Femur (tissue), 1 donor: ENCODE measurements at regions not wholly inside any gene's neighbourhood (a gene's known extent, or its start where the extent isn't known, plus 50 kb on each side); places are given as distances from the start of the nearest gene placed in this dataset.
A peak's percentile ranks its signal among the peaks of the same experiment; 100 is the strongest.

Source experiments
- DNase-seq: peaks from one replicate; pipeline ENCODE4 v3.0.0-alpha.2; 2017

DNA sequence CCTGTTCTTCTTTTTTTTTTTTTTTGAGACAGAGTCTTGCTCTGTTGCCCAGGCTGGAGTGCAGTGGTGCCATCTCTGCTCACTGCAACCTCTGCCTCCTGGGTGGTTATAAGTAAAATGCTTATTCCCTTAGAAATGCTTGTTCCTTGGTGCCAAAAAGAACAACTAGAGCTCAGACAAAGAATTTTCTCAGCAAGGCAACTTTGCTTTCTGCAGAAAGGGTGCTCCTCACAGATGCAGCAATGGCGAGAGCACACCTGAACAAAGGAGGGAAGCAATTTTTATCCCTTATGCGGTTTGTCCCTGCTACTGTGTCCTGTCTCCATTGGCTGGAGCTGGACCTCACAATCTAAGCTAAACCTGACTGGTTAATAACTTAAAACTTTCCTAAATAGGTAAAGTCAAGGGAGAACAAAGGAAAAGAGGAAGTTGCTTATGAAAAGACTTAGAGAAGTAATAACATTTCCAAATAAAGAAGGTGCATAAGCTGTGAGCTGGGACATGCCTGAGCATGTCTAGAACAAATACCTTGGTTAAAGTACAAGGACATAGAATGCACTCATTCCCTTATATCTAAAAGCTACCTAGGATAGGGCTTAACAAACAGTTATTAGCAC lies 90.0 kb upstream of the PRR5 start:
- no peak for DNase-seq

DNA sequence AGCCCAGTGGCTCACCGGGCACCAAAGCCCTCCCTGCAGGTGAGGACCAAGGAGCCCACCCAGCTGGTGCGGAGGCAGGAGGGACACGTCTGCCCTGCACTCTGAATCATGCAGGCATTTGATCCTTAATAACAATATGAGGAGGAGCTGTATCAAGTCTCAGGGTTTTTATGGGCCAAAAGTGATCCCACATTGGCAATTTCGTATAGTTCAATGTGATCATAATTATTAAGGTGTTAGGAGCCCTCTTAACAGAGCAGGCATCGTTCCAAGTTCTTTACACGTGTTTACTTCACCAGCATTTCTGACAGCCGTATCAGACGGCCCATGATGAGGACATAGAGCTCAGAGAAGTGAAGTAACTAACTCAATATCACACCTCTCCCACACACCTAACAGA lies 91.9 kb upstream of the PRR5 start:
- no peak for DNase-seq

GRCh38 chr22:44609400-44609988 lies 92.5 kb upstream of the PRR5 start:
- DNase-seq, result no peak

DNA sequence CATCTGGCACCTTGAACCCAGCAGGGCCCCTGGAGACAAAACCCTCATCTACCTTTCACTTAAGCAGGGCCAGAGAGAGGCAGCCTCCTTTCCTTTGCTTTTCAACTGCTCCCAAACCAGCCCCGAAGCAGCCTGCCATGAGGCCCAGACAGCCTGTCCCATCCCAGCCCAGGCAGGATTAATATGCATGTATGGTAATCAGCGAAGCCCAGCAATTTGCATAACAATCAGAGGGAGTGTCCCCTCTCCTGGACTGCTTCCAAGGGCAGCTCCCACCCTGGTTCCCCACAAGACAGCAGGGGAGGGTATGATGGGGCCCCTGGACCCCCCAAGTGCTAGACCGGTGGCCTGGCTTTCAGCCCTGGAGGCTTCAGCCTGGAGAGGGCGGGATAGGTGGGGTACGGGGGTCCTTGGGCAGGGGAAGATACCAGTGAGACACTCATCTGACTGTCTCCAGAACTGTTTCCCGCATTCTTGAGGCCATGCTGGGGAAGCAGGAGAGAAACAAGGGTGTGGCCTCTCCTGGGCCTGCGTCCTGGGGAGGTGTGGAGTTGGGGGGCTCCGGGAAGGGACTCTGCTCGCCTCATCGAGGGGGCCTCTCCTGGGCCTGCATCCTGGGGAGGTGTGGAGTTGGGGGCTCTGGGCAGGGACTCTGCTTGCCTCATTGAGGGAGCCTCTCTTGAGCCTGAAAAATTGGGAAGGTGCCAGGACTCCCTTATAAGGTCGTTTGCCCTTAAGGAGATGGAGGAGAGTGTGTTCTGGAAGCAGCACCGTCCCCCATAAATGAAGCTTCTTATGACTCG lies 93.2 kb upstream of the PRR5 start:
- DNase-seq, result no peak

- DNase-seq, result no peak
Measured at GRCh38 chr22:44606126-44606525, 95.9 kb upstream of the PRR5 start.

DNA sequence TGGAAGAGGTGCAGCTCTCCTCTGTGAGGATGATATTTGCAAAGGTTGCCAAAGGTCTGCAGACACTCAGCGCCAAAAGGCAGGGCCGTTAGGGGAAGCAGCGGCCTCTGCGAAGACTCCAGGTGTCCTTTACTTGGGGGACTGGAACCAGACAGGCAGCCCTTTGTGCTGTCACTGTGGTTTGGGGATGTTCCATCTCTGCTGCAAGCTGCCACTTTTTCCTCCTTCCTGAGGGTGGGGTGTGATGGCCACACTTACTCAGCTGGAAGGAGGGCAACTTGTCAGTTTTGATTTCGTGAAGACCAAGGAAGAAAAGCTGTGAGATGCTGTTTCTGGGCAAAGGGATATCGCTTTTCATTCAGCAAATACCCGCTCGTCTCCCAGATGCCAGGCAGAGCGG lies 96.5 kb upstream of the PRR5 start:
- no peak for DNase-seq

DNA sequence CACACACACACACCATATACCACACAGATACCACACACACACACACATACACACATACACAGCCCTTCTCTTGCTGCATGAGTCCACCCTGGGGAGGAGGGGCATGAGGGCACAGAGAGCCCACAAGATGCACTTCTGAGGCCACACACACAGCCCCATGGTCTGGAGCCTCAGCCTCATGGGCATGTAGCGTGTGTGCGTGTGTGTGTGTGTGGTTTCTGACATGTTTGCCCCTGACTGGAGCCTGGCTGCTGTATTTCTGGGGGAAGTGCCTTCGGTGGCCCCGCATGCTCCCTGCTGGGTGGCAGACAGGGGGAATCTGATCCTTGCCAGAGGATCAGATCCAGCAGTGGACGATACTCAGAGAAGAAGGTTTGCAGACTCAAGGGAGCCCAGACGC lies 97.0 kb upstream of the PRR5 start:
- DNase-seq, result no peak

DNA sequence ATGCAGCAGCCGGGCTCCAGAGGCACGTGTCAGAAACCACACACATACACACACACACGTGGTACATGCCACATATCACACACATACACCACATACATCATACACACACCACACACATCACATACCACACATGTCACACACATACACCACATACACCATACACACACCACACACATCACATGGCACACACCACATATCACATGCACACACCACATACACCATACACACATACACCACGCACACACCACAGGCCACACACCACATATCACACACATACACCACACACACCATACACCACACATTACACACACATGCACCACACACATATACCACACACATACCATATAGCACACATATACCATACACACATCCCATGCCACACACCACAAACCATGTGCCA lies 97.5 kb upstream of the PRR5 start:
- DNase-seq, result no peak

DNA sequence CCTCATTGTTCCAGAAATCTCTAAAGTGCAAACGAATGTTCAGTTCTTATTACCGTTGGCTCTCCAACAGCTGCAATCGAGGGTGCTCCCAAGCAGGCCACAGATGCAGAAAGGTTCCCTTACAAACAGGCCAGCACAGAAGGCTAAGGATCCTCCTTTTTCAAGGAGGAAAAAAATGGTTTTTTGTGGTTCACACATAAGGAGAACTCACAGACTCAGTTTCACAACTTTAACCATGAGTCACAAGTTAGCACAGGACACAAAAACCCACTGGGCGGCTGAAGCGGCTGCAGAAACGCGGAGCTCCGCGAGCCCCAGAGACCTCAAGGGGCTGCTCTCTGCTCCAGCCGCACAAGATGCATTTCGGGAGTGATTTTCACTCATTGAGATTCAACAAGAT lies 98.2 kb upstream of the PRR5 start:
- DNase-seq, result no peak

- DNase-seq, result no peak
Measured at GRCh38 chr22:44601725-44602124, 100.3 kb upstream of the PRR5 start.

- no peak for DNase-seq
Measured at GRCh38 chr22:44601189-44601588, 100.8 kb upstream of the PRR5 start.

DNA sequence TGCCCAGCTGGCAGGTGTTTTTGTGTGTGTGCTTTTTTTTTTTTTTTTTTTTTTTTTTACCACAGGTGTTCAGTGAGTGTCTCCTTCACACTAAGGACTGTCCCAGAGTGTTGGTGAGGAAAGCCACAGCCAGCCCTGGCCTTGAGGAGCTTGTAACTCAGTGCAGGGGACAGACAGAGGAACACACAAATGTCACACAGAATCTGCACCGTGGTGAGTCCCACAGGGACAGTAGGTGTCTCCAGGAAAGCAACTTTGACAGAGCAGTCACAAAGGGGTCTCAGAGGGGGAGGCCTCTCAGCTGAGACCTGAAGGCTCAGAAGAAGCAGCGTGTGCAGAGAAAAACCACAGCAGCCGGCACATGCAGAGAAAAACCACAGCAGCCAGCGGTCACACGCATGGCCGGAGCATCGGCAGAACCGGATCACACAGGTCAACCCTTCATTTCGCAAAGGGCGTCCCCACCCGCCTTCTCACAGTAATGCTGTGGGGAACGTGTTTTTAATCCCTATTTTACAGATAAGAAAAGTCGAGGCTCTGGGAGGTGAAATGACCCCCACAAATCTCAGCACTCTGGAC lies 101.7 kb upstream of the PRR5 start:
- DNase-seq, result no peak

- no peak for DNase-seq
Measured at GRCh38 chr22:44599500-44600140, 101.6 kb upstream of the RTL6 start.

DNA sequence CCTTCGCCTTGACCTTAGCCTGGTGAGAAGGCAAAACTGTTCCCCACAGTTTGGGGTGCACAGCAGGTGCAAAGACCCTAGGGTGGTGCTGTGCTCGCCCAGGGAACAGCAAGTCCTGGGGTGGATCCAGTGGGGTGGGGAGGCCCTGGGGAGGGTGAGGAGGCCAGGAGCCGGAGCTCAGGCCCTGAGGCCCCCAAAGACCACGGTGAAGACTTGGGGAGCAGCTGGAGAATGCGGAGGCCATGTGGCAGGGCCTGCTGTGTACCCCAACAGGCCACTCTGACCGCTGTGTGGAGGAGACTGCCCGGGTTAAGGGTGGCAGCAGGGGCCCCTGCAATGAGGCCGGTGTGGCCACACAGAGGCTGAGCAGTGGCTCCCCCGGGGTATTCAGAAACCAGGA lies 101.1 kb upstream of the RTL6 start:
- DNase-seq, result no peak

DNA sequence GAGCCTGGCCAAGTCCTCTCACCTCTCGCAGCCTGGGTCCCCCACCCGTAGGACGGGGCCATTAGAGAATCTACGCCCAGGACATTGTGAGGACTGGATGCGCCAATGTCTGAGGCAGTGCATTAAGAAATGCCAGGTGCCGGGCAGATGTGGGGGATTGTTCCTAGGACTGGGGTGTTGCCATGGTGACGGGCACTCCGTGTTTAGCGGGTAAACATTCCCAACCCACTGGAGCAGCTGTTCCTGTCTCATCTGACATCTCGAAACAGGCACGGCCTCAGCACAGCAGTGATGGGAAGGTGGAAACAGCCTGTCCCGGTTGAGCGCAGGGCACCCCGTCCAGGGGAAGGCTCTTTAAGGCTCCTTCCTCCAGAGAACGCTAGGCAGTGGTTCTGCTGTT lies 99.6 kb upstream of the RTL6 start:
- peak; percentile 76 for DNase-seq

GRCh38 chr22:44596396-44597125 lies 98.5 kb upstream of the RTL6 start:
- no peak for DNase-seq

- peak; percentile 46 for DNase-seq
Measured at GRCh38 chr22:44595841-44596341, 97.9 kb upstream of the RTL6 start.

DNA sequence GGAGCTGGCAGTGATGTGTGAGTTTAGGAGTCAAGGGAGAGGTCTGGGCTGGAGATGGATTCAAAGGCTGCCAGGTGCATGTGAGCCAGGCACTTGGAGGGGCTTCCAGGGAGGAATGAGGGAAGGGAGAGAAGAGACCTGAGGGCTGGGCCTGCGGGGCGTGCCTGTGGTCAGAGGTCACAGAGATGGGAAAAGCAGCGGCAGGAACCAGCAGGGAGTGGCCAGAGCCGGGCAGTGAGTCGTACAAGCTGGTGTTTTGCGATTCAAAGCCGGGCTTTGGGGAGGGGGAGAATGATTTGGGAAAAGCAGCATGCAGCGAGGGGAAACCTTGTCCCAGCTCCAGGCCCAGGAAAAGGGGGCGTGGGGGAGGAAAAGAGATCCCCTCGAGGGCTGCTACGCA lies 96.9 kb upstream of the RTL6 start:
- no peak for DNase-seq

DNA sequence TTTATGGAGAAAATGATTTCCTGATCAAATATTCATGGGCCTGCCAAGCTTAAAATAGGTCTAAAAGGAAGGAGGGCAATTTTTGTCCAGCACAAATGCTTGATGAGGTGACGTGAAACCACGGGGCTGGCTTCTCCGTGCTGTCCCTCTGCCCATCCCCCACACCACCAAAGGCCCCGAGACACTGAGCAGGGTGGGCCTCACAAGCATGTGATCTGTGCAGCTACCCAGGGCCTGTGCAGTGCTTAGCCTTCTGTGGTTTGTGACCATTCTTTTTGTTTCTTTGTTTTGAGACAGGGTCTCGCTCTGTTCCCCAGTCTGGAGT lies 94.8 kb upstream of the RTL6 start:
- no peak for DNase-seq

GRCh38 chr22:44592126-44592823 lies 94.2 kb upstream of the RTL6 start:
- no peak for DNase-seq

- no peak for DNase-seq
Measured at GRCh38 chr22:44591146-44591790, 93.2 kb upstream of the RTL6 start.

DNA sequence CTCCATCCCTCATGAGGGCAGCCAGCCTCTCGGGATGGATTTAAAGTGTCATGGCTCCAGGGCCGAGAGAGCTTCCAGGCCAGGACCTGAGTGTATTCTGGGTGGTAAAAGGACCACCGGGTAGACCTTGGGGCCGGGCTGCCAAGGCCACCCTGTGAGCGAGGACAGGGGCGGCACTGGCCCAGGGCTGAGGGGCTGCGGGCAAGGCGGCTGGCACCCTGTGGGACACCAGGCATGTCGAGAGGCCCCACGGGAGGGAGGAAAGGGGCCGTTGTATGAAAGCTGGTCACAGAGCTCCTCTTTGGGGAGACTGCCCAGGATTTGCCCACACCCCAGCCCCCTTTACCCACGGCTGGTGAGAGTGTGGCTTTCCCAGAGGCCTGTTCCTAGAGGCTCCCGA lies 92.3 kb upstream of the RTL6 start:
- DNase-seq, result no peak
